ENCODE measurements at regions not wholly inside any gene's neighbourhood (a gene's known extent, or its start where the extent isn't known, plus 50 kb on each side); places are given as distances from the start of the nearest gene placed in this dataset.
A peak's percentile ranks its signal among the peaks of the same experiment; 100 is the strongest.

DNA sequence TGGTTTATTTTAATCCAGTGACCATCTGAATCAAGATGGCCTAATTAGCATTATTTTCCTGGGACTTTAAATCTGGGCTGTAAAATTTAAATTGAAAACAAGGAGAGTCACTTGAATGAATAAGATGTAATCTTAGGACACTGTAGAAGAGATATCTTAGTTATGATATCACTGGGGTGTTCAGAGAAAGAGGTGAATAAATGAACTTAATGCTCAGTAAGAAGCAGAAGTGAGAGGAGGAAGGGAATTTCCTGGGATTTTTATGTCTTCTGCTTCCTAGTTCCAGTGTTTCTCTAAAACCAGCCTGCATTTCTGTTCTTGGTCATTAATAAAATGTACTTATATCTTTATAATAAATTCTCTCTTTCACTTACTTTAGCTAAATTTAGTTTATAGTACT lies 136.8 kb upstream of the PTPRK start (continued):
- TF ChIP-seq, protein P1, sequence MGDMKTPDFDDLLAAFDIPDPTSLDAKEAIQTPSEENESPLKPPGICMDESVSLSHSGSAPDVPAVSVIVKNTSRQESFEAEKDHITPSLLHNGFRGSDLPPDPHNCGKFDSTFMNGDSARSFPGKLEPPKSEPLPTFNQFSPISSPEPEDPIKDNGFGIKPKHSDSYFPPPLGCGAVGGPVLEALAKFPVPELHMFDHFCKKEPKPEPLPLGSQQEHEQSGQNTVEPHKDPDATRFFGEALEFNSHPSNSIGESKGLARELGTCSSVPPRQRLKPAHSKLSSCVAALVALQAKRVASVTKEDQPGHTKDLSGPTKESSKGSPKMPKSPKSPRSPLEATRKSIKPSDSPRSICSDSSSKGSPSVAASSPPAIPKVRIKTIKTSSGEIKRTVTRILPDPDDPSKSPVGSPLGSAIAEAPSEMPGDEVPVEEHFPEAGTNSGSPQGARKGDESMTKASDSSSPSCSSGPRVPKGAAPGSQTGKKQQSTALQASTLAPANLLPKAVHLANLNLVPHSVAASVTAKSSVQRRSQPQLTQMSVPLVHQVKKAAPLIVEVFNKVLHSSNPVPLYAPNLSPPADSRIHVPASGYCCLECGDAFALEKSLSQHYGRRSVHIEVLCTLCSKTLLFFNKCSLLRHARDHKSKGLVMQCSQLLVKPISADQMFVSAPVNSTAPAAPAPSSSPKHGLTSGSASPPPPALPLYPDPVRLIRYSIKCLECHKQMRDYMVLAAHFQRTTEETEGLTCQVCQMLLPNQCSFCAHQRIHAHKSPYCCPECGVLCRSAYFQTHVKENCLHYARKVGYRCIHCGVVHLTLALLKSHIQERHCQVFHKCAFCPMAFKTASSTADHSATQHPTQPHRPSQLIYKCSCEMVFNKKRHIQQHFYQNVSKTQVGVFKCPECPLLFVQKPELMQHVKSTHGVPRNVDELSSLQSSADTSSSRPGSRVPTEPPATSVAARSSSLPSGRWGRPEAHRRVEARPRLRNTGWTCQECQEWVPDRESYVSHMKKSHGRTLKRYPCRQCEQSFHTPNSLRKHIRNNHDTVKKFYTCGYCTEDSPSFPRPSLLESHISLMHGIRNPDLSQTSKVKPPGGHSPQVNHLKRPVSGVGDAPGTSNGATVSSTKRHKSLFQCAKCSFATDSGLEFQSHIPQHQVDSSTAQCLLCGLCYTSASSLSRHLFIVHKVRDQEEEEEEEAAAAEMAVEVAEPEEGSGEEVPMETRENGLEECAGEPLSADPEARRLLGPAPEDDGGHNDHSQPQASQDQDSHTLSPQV (IDR thresholded peaks at IDR 0.05) = no peak
- TF ChIP-seq YBX1 (IDR thresholded peaks at IDR 0.05) (no peak), SREBF1 (IDR thresholded peaks at IDR 0.05; ENCODE audit: low read length) (no peak), NBN (IDR thresholded peaks at IDR 0.05) (no peak), MTA2 (IDR thresholded peaks at IDR 0.05; ENCODE audit: low read depth) (peak; percentile 49; the same call in 1 of the 2 replicates), GATAD2B (conservative IDR thresholded peaks at IDR 0.05; ENCODE audit: low read depth) (no peak), EP300 (IDR thresholded peaks at IDR 0.05; ENCODE audit: borderline replicate concordance in 1 of 2, control insufficient read depth in 1 of 2, low read depth in 2 of 2, low read length in 2 of 2) (peak in 1 of 2 experiments; percentile 70; a peak in 1 of 4 replicates), ETV6 (conservative IDR thresholded peaks at IDR 0.05 in 1 of 2, IDR thresholded peaks at IDR 0.05 in 1 of 2; ENCODE audit: borderline replicate concordance in 1 of 2, low read depth in 1 of 2) (no peak), ZNF274 (IDR thresholded peaks at IDR 0.05; ENCODE audit: insufficient read depth, insufficient read length) (no peak), LARP7 (IDR thresholded peaks at IDR 0.05) (no peak), CREM (IDR thresholded peaks at IDR 0.05; ENCODE audit: low read depth) (peak; percentile 56; the same call in 1 of the 2 replicates), STAT3 (IDR thresholded peaks at IDR 0.05; ENCODE audit: low read depth, low read length) (no peak), KDM1A (IDR thresholded peaks at IDR 0.05; ENCODE audit: borderline replicate concordance) (no peak), PAX8 (IDR thresholded peaks at IDR 0.05) (no peak), SRF (IDR thresholded peaks at IDR 0.05; ENCODE audit: low read depth in 2 of 2, low read length in 2 of 2) (no peak), SREBF2 (IDR thresholded peaks at IDR 0.05; ENCODE audit: low read length) (no peak), PML (IDR thresholded peaks at IDR 0.05; ENCODE audit: low read length) (no peak), ZNF384 (IDR thresholded peaks at IDR 0.05; ENCODE audit: borderline replicate concordance, low read depth, low read length) (no peak)
- TF ChIP-seq, protein P2, sequence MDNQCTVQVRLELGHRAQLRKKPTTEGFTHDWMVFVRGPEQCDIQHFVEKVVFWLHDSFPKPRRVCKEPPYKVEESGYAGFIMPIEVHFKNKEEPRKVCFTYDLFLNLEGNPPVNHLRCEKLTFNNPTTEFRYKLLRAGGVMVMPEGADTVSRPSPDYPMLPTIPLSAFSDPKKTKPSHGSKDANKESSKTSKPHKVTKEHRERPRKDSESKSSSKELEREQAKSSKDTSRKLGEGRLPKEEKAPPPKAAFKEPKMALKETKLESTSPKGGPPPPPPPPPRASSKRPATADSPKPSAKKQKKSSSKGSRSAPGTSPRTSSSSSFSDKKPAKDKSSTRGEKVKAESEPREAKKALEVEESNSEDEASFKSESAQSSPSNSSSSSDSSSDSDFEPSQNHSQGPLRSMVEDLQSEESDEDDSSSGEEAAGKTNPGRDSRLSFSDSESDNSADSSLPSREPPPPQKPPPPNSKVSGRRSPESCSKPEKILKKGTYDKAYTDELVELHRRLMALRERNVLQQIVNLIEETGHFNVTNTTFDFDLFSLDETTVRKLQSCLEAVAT (IDR thresholded peaks at IDR 0.05) = no peak
- TF ChIP-seq, protein P3, sequence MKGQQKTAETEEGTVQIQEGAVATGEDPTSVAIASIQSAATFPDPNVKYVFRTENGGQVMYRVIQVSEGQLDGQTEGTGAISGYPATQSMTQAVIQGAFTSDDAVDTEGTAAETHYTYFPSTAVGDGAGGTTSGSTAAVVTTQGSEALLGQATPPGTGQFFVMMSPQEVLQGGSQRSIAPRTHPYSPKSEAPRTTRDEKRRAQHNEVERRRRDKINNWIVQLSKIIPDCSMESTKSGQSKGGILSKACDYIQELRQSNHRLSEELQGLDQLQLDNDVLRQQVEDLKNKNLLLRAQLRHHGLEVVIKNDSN (IDR thresholded peaks at IDR 0.05; ENCODE audit: borderline replicate concordance, extremely low read length, insufficient read depth, low read depth, low read length) = no peak
- TF ChIP-seq, protein P4, sequence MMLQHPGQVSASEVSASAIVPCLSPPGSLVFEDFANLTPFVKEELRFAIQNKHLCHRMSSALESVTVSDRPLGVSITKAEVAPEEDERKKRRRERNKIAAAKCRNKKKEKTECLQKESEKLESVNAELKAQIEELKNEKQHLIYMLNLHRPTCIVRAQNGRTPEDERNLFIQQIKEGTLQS (IDR thresholded peaks at IDR 0.05; ENCODE audit: borderline replicate concordance, extremely low read depth, low read depth, low read length) = no peak

Data from GM12878 (cell line).